Activated naive CD8-positive, alpha-beta T cell (primary cell): ENCODE measurements at regions not wholly inside any gene's neighbourhood (a gene's known extent, or its start where the extent isn't known, plus 50 kb on each side); places are given as distances from the start of the nearest gene placed in this dataset.
"Not testable (repeated sequence)": the region's sequence is repeated elsewhere in the genome, so short reads cannot be mapped to it uniquely, and the experiment has no call there.

Experiments
- H3K27ac Mint-ChIP-seq: one replicate; pipeline ENCODE4 v1.8.0; 2021; ENCODE audit warnings: mixed read lengths
- H3K27me3 Mint-ChIP-seq: one replicate; pipeline ENCODE4 v1.8.0; 2021; ENCODE audit warnings: mixed read lengths
- H3K36me3 Mint-ChIP-seq: one replicate; pipeline ENCODE4 v1.8.0; 2021; ENCODE audit warnings: mixed read lengths
- H3K4me1 Mint-ChIP-seq: one replicate; pipeline ENCODE4 v1.8.0; 2021; ENCODE audit warnings: low read depth, mixed read lengths
- H3K4me3 Mint-ChIP-seq: one replicate; pipeline ENCODE4 v1.8.0; 2021; ENCODE audit warnings: mild to moderate bottlenecking, mixed read lengths
- H3K9me3 Mint-ChIP-seq: one replicate; pipeline ENCODE4 v1.8.0; 2021; ENCODE audit warnings: low read depth, mixed read lengths

DNA sequence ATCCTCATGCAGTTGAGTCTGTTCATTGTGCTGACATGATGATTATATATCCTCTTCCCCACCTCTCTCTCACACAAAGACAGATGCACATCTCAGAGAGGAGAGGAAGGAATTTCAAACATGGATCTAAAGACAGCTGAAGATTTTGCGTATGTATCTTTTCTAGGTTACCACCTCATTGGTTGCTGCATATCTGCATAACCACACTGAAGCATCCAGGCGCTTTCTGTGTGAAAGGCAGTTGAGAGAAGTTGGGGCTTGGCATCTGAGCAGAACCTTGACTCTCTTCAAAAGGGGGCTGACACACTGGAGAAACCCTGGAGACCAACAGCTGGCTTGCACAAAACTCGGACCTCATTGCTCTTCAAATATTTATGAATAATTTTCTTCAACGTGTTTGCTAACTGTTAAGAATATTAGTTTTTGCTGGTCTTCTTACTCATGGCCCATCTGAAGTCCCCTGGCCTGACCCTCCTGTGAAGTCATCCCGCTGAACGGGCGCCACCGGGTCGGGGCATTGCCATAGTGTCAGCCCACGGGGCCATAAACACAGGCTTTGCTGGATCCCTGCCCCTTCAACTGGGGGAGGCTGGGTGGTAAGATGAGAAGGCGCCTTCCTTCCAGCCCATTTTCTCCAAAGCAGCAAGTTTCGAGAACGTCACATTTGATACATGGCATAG is 593.2 kb upstream of the CLINT1 start:
- no peaks in the 10 kb centered on the region for H3K27me3 Mint-ChIP-seq
- H3K36me3 Mint-ChIP-seq: no peaks in the 10 kb centered on the region
- H3K27ac Mint-ChIP-seq: no peak overlapping the region
- H3K9me3 Mint-ChIP-seq: no peaks in the 10 kb centered on the region
- H3K4me3 Mint-ChIP-seq: no peak overlapping the region
- H3K4me1 Mint-ChIP-seq: no peaks in the 10 kb centered on the region

DNA sequence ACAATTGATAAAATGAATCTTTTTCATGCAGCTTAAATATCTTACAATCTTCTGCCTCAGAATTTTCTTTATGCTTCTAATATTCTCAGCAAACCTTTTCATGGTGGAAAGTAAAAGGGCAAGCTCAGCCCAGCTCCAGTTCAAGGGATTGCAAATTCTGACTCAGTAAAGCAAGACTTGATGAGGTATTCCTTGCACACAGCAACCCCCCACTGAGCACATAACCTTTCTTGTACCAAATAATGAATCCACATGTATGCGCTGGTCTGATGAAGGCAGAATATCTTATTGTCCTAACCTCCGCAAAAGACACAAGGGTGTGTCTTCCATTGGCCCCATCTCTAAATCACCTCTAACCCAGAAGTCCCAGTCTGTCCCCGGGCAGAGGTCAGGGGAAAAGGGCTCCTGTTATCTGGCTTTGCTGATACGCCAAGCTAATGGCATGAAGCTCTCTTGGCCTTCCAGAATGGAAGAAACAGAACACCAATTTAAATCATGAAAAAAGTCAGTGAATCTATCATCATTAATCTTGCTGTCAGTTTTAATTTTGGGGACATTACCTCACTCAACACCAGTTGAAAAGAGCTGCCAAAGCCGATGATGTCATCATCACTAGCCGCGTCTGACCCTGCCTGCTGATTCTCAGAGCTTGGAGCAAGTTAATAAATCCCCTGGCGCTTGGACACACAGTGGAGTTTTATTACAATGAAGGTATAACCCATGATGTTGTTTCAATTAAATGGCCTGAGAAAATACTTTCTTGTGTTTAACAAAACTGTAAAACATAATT is 592.5 kb upstream of the CLINT1 start:
- Mint-ChIP-seq H3K27ac (no peak overlapping the region), H3K36me3 (no peaks in the 10 kb centered on the region)

DNA sequence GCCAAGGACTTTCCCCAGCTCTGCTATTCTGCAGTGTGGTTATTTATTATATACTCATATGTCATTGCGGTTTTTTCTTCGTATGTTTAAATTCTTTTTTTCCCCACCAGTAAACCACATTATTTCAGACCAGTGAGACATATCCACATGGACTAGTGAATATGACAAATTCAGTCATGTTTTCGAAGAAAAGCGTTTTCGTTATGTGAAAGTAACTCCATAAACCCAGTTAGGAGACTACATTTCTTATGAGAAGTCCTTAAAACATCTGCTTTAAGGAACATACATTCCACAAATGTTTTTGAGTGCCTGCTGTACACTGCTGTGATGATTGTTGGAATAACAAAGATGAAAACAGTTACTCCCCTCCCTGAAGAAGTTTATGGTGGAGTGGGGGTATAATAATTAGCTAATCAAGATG is 591.8 kb upstream of the CLINT1 start:
- Mint-ChIP-seq H3K4me1 (no peaks in the 10 kb centered on the region), H3K27me3 (no peaks in the 10 kb centered on the region), H3K9me3 (no peaks in the 10 kb centered on the region), H3K4me3 (no peak overlapping the region), H3K27ac (no peak overlapping the region), H3K36me3 (peaks cover 2% of the 10 kb centered on the region)

More for the DNA sequence above, 592.5 kb upstream of the CLINT1 start:
- no peaks in the 10 kb centered on the region for H3K4me1 Mint-ChIP-seq
- no peak overlapping the region for H3K4me3 Mint-ChIP-seq
- H3K27me3 Mint-ChIP-seq: no peaks in the 10 kb centered on the region
- H3K9me3 Mint-ChIP-seq: no peaks in the 10 kb centered on the region

DNA sequence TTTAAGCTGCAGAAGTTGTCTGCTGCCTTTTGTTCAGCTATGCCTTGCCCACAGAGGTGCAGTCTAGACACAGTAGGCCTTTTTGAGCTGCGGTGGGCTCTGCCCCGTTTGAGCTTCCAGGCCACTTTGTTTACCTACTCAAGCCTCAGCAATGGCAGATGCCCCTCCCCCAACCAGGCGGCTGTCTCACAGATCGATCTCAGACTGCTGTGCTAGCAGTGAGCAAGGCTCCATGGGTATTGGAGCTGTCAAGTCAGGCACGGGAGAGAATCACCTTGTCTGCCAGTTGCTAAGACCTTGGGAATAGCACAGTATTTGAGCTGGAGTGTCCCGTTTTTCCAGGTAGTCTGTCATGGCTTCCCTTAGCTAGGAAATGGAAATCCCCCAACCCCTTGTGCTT is 587.8 kb upstream of the CLINT1 start:
- H3K9me3 Mint-ChIP-seq, H3K4me3 Mint-ChIP-seq, H3K4me1 Mint-ChIP-seq, H3K27me3 Mint-ChIP-seq, H3K27ac Mint-ChIP-seq: not testable (repeated sequence)
- peaks cover 13% of the 10 kb centered on the region for H3K36me3 Mint-ChIP-seq

DNA sequence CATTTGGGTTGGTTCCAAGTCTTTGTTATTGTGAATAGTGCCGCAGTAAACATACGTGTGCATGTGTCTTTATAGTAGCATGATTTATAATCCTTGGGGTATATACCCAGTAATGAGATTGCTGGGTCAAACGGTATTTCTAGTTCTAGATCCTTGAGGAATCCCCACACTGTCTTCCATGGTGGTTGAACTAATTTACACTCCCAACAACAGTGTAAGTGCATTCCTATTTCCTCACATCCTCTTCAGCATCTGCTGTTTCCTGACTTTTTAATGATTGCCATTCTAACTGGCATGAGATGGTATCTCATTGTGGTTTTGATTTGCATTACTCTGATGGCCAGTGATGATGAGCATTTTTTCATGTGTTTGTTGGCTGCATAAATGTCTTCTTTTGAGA is 580.3 kb upstream of the CLINT1 start:
- not testable (repeated sequence) for H3K27me3 Mint-ChIP-seq, H3K27ac Mint-ChIP-seq, H3K9me3 Mint-ChIP-seq, H3K4me3 Mint-ChIP-seq, H3K36me3 Mint-ChIP-seq
- peaks cover 31% of the 10 kb centered on the region for H3K4me1 Mint-ChIP-seq

DNA sequence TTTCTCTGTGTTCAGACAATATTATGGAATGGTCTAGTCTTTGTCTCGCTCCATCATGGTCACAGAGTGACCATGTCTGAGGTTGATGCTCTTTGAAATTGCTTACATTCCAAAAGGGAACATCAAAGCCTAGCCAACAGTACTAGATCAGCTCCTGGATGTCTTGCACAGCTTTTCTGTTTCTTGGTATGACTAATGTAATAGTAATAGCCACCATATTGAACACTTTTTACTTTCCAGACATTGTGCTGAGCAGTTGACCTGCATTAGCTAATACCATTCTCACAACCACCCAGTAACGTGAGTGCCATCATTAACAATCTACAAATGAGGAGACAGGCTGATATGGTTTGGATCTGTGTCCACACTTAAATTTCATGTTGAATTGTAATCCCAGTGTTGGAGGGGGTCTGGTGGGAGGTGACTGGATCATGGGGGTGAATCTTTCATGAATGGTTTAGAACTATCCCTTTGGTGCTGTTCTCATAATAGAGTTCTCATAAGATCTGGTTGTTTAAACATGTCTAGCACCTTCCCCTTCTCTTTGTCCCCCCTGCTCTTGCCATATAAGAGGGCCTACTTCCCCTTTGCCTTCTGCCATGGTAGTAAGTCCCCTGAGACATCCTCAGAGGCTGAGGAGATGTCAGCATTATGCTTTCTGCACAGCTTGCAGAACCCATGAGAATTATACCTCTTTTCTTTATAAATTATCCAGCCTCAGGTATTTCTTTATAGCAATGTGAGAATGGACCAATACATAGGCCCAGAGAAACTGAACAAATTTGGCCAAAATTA is 577.5 kb upstream of the CLINT1 start:
- Mint-ChIP-seq H3K27me3 (no peaks in the 10 kb centered on the region), H3K4me3 (peak overlapping the region; percentile 79), H3K4me1 (peaks cover 57% of the 10 kb centered on the region), H3K9me3 (peaks cover 3% of the 10 kb centered on the region), H3K27ac (no peak overlapping the region), H3K36me3 (no peaks in the 10 kb centered on the region)

DNA sequence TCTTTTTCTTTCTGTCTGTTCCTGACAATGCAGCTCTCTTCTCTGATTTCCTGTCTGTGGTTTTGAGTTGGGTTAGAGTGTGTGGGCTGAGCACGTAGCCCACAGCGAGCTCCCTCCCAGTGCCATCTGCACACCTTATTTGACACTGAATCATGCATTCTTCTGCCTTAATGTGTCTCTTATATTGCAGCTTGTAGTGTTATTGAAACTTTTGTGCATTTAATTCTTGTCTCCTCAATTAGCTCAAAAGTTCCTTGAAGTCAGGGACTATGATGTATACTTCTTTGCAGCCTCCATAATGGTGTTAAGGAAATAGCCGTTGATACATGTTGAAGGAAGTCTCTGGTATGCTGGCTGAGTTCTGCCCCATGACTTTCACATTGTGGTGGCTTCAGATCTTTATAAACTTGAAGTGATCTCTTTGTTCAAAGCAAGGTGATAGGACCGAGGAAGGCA is 576.2 kb upstream of the CLINT1 start:
- Mint-ChIP-seq H3K27ac (peak overlapping the region; percentile 89), H3K9me3 (peaks cover 3% of the 10 kb centered on the region), H3K27me3 (no peaks in the 10 kb centered on the region), H3K36me3 (no peaks in the 10 kb centered on the region), H3K4me1 (peaks cover 68% of the 10 kb centered on the region), H3K4me3 (peak overlapping the region; percentile 79)

DNA sequence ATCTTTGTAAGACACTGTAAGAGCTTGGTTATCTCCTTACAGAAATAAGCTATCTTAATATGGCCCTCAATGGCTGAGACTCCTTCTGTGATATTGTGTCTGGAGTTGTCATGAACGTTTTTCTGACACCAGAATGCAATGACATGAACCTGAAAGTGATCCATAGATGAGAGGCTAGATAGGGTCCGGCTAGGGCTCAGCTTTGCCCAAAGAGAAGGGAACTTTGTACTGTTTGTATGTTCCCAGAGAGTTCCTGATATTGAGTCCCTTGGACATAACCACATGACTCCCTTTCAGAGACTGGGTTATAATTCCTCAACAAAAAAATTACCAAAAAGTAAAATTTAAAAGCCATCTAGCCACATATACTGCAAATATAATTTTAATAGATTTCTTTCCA is 575.8 kb upstream of the CLINT1 start:
- Mint-ChIP-seq H3K4me1 (peaks cover 71% of the 10 kb centered on the region), H3K4me3 (peak overlapping the region; percentile 79), H3K36me3 (no peaks in the 10 kb centered on the region), H3K9me3 (peaks cover 3% of the 10 kb centered on the region), H3K27me3 (no peaks in the 10 kb centered on the region), H3K27ac (peak overlapping the region; percentile 89)

DNA sequence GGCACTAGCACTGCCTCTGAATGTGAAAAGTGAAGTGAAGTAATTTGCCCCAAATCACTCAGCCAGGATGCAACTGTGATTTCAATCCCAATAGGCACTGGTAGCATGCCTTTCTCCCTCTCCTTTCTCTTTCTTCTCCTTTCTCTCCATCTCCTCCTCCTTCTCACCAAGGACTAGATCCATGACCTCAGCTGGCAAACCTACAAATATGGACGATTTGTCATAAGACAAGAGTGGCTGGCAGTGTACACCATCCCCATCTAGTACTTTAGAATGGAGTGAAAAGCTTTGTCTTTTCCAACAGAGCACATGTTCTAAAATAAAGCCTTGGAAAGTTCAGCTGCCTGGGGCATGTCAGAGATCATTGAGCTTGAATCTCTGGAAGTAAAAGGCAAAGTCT is 574.7 kb upstream of the CLINT1 start:
- H3K27ac Mint-ChIP-seq: no peak overlapping the region
- no peaks in the 10 kb centered on the region for H3K27me3 Mint-ChIP-seq
- peaks cover 3% of the 10 kb centered on the region for H3K9me3 Mint-ChIP-seq
- H3K4me3 Mint-ChIP-seq: no peak overlapping the region
- H3K36me3 Mint-ChIP-seq: peaks cover 3% of the 10 kb centered on the region
- H3K4me1 Mint-ChIP-seq: peaks cover 74% of the 10 kb centered on the region

DNA sequence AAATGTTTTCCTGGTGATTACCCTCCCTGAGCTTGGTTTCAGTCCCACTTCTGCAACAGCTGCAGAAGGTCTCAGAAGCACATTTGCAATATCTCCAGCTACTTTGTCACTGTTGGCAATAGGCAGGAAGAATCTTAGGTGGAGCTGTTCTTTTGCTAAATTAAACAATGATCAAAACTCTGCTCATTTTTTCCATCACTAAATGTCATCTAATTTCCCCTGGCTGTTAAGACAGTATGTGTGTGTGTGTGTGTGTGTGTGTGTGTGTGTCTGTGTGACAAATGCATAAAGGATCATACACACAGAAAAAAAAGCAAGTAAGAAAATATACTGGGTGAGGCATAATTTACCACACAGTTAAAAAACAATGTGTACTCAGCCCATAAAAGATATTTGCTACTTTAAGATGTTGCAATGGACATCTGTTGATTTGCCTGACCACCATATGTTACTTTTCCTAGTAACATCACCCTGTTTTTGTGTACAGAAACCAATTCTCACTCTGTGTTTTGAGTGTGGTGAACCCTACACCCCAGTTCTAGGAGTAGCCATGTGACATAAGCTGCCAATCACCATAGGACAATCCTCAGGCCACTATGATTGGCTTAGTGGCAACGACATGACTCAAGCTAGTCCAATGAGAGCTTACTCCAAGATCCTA is 572.6 kb upstream of the CLINT1 start:
- Mint-ChIP-seq H3K9me3 (no peaks in the 10 kb centered on the region), H3K27ac (peak overlapping the region; percentile 36), H3K36me3 (peaks cover 3% of the 10 kb centered on the region), H3K4me3 (no peak overlapping the region), H3K27me3 (no peaks in the 10 kb centered on the region), H3K4me1 (peaks cover 71% of the 10 kb centered on the region)

DNA sequence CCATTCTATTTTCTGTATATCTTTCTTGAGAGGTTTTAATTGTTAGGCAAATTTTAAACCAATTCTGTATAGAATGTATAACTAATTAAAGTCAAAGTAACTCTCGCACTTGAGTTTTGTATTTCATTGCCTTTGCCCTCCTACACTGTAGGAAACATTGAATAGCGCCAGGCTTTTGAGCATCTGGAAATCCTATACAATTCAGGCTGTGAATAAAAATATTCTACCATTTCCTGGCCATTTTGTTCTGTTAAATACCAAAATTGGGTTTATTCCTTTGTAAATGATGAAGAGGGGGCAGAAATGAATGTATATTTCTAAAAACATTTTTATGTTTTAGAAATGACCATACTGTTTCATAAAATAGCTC is 571.8 kb upstream of the CLINT1 start:
- Mint-ChIP-seq H3K27ac (peak overlapping the region; percentile 18), H3K9me3 (no peaks in the 10 kb centered on the region), H3K36me3 (peaks cover 3% of the 10 kb centered on the region), H3K4me1 (peaks cover 64% of the 10 kb centered on the region), H3K4me3 (no peak overlapping the region), H3K27me3 (no peaks in the 10 kb centered on the region)

DNA sequence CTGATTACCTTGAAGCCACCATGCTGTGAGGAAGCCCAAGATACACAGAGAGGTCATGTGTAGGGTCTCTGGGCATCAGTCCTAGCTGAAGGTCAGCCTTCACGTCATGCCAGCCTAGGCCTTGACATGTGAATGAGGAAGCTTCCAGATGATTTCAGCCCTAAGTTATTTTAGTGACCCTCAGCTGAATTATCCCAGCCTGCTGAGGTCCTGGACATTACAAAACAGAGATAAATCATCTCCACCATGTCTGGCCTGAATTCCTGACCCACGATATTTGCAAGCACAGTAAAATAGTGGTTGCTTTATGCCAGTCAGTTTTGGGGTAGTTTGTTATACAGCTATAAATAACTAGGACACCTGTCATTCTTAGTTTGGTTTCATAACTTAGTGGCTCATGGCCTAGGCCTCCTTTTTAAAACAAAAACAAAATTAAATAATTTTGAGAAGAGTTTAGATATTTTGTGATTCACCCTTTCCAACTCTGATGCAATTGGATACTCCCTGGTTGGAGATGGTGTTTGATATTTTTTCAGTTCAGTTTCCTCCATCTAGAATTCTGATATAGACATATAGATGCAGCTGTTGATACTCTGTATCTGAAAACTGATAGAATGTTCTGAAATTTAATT is 571.3 kb upstream of the CLINT1 start:
- H3K9me3 Mint-ChIP-seq: no peaks in the 10 kb centered on the region
- H3K36me3 Mint-ChIP-seq: peaks cover 3% of the 10 kb centered on the region
- H3K4me1 Mint-ChIP-seq: peaks cover 59% of the 10 kb centered on the region
- H3K27me3 Mint-ChIP-seq: no peaks in the 10 kb centered on the region
- peak overlapping the region; percentile 18 for H3K27ac Mint-ChIP-seq
- H3K4me3 Mint-ChIP-seq: no peak overlapping the region

DNA sequence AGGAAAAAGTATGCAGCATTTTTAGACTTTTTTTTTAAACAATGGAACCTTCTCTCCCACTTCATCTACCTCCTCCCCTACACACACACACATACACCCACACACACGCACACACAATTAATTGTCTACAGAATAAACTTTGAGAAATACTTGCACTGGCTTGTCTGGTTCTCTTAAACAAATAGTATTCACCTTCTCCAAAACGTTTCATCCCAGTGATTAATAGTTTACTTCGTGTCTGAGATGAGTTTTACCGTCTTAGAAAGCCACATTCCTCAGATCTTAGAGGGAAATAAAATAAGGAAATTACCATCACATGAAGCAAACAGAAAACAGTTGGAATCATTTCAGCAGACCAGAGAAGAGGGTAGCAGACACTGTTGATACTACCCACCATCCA is 570.6 kb upstream of the CLINT1 start:
- Mint-ChIP-seq H3K27ac (no peak overlapping the region), H3K4me3 (no peak overlapping the region), H3K4me1 (peaks cover 52% of the 10 kb centered on the region), H3K27me3 (no peaks in the 10 kb centered on the region), H3K9me3 (no peaks in the 10 kb centered on the region), H3K36me3 (peaks cover 3% of the 10 kb centered on the region)

DNA sequence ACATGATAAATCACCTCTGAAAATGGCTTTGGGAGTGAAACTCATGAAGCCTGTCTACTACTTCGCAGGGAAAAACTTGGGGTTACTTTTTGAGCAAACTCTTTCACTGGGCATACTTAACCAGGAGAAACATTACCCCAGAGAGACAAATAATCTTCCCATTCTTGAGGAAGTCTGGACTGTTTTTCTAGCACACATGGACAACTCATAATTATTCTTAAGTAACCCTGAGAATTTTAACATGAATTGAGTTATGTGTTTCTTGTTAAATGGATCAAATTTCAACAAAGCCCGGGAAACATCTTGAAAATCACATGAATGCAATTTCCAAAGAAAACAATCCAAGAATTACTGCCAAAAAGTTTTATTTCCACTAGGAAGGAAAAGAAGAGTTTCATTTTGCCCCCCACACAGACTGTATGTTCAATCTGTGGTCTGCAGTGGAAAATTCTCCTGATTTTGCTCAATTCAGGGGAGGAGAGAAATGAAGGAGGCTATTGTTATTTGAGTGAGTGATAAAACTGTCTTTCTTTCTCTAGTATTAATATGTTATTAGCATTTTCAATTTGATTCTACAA is 564.8 kb upstream of the CLINT1 start:
- H3K36me3 Mint-ChIP-seq: no peaks in the 10 kb centered on the region
- no peak overlapping the region for H3K27ac Mint-ChIP-seq
- peaks cover 5% of the 10 kb centered on the region for H3K9me3 Mint-ChIP-seq
- no peak overlapping the region for H3K4me3 Mint-ChIP-seq
- no peaks in the 10 kb centered on the region for H3K27me3 Mint-ChIP-seq
- H3K4me1 Mint-ChIP-seq: peaks cover 4% of the 10 kb centered on the region
